Activated naive CD4-positive, alpha-beta T cell treated with anti-CD3 and anti-CD28 coated beads for 36 hours (primary cell): ENCODE measurements at regions not wholly inside any gene's neighbourhood (a gene's known extent, or its start where the extent isn't known, plus 50 kb on each side); places are given as distances from the start of the nearest gene placed in this dataset.

Experiments
- CTCF ChIA-PET: fragments of 350-600 bp; sonication (Branson Sonifier 250); formaldehyde crosslinking; loops from one replicate; lab custom pipeline; 2021; ENCODE audit warnings: antibody characterized with exemption; lab: Charles Lee
- DNase-seq: peaks from one replicate; pipeline ENCODE4 v3.0.0-alpha.2; 2020
- H3K27ac Mint-ChIP-seq: one replicate; pipeline ENCODE4 v1.8.0; 2021; ENCODE audit warnings: mild to moderate bottlenecking, mixed read lengths
- H3K27me3 Mint-ChIP-seq: one replicate; pipeline ENCODE4 v1.8.0; 2021; ENCODE audit warnings: low read depth, mixed read lengths
- H3K36me3 Mint-ChIP-seq: one replicate; pipeline ENCODE4 v1.8.0; 2021; ENCODE audit warnings: low read depth, mixed read lengths
- H3K4me1 Mint-ChIP-seq: one replicate; pipeline ENCODE4 v1.8.0; 2021; ENCODE audit warnings: low read depth, mixed read lengths
- H3K4me3 Mint-ChIP-seq: one replicate; pipeline ENCODE4 v1.8.0; 2021; ENCODE audit warnings: mild to moderate bottlenecking, moderate library complexity, mixed read lengths
- H3K9me3 Mint-ChIP-seq: one replicate; pipeline ENCODE4 v1.8.0; 2021; ENCODE audit warnings: mixed read lengths
- intact Hi-C: fragments of 100-400 bp; cut with micrococcal nuclease; formaldehyde crosslinking; loops from one replicate; pipeline ENCODE4 v1.15.1; 2023

GRCh38 chr19:29016353-29016752 lies 196.6 kb downstream of the UQCRFS1 start:
- no peak overlapping the region for H3K27ac Mint-ChIP-seq
- intact Hi-C loops = no loop called here
- H3K4me1 Mint-ChIP-seq = no peaks in the 10 kb centered on the region
- peaks cover 3% of the 10 kb centered on the region for H3K27me3 Mint-ChIP-seq
- H3K9me3 Mint-ChIP-seq = no peaks in the 10 kb centered on the region
- no peaks in the 10 kb centered on the region for H3K36me3 Mint-ChIP-seq
- DNase-seq = no peak
- CTCF ChIA-PET = no interaction called here
- H3K4me3 Mint-ChIP-seq = no peak overlapping the region

- no peaks in the 10 kb centered on the region for H3K9me3 Mint-ChIP-seq
- DNase-seq = no peak
- H3K27ac Mint-ChIP-seq = no peak overlapping the region
- CTCF ChIA-PET = no interaction called here
- intact Hi-C loops = no loop called here
- no peaks in the 10 kb centered on the region for H3K36me3 Mint-ChIP-seq
- H3K4me3 Mint-ChIP-seq = no peak overlapping the region
- H3K27me3 Mint-ChIP-seq = peaks cover 3% of the 10 kb centered on the region
- H3K4me1 Mint-ChIP-seq = no peaks in the 10 kb centered on the region
Measured at GRCh38 chr19:29015569-29015968, 197.4 kb downstream of the UQCRFS1 start.

GRCh38 chr19:29014857-29015436 lies 198.0 kb downstream of the UQCRFS1 start:
- Mint-ChIP-seq H3K4me1 (no peaks in the 10 kb centered on the region), H3K27ac (no peak overlapping the region), H3K27me3 (peaks cover 3% of the 10 kb centered on the region), H3K36me3 (no peaks in the 10 kb centered on the region), H3K9me3 (no peaks in the 10 kb centered on the region), H3K4me3 (no peak overlapping the region)
- intact Hi-C loops = no loop called here
- CTCF ChIA-PET = no interaction called here
- DNase-seq = no peak

GRCh38 chr19:29013988-29014387 lies 199.0 kb downstream of the UQCRFS1 start:
- Mint-ChIP-seq H3K4me3 (no peak overlapping the region), H3K27me3 (peaks cover 3% of the 10 kb centered on the region), H3K4me1 (no peaks in the 10 kb centered on the region), H3K36me3 (no peaks in the 10 kb centered on the region), H3K27ac (no peak overlapping the region), H3K9me3 (no peaks in the 10 kb centered on the region)
- CTCF ChIA-PET = interaction anchor here (1.2 kb wide), 1 partner anchor 21 kb away, joined by 3 read pairs; no protein-coding TSS in a partner anchor
- intact Hi-C loops = no loop called here
- DNase-seq = no peak

- Mint-ChIP-seq H3K27ac (no peak overlapping the region), H3K27me3 (peaks cover 3% of the 10 kb centered on the region), H3K9me3 (no peaks in the 10 kb centered on the region), H3K36me3 (no peaks in the 10 kb centered on the region), H3K4me1 (no peaks in the 10 kb centered on the region), H3K4me3 (no peak overlapping the region)
- intact Hi-C loops = no loop called here
- no peak for DNase-seq
- CTCF ChIA-PET = interaction anchor here (1.2 kb wide), 1 partner anchor 20 kb away, joined by 3 read pairs; no protein-coding TSS in a partner anchor
Measured at GRCh38 chr19:29013325-29013724, 199.6 kb downstream of the UQCRFS1 start.

GRCh38 chr19:29012457-29012856 lies 200.5 kb downstream of the UQCRFS1 start:
- Mint-ChIP-seq H3K4me1 (no peaks in the 10 kb centered on the region), H3K27ac (no peak overlapping the region), H3K36me3 (no peaks in the 10 kb centered on the region), H3K9me3 (no peaks in the 10 kb centered on the region), H3K27me3 (peaks cover 3% of the 10 kb centered on the region), H3K4me3 (no peak overlapping the region)
- intact Hi-C loops = no loop called here
- DNase-seq = no peak
- CTCF ChIA-PET = interaction anchor here (1.2 kb wide), 1 partner anchor 19 kb away, joined by 3 read pairs; no protein-coding TSS in a partner anchor

GRCh38 chr19:29010276-29010675 lies 202.7 kb downstream of the UQCRFS1 start:
- no peaks in the 10 kb centered on the region for H3K36me3 Mint-ChIP-seq
- CTCF ChIA-PET = no interaction called here
- no peak for DNase-seq
- no peak overlapping the region for H3K27ac Mint-ChIP-seq
- intact Hi-C loops = no loop called here
- H3K27me3 Mint-ChIP-seq = peaks cover 2% of the 10 kb centered on the region
- no peak overlapping the region for H3K4me3 Mint-ChIP-seq
- H3K9me3 Mint-ChIP-seq = no peaks in the 10 kb centered on the region
- H3K4me1 Mint-ChIP-seq = no peaks in the 10 kb centered on the region

- Mint-ChIP-seq H3K4me1 (no peaks in the 10 kb centered on the region), H3K4me3 (no peak overlapping the region), H3K27ac (no peak overlapping the region), H3K36me3 (no peaks in the 10 kb centered on the region), H3K27me3 (peaks cover 2% of the 10 kb centered on the region), H3K9me3 (no peaks in the 10 kb centered on the region)
- intact Hi-C loops = no loop called here
- no peak for DNase-seq
- CTCF ChIA-PET = no interaction called here
Measured at GRCh38 chr19:29006057-29006735, 206.8 kb downstream of the UQCRFS1 start.

- intact Hi-C loops = no loop called here
- no peak overlapping the region for H3K27ac Mint-ChIP-seq
- CTCF ChIA-PET = no interaction called here
- no peak for DNase-seq
- H3K9me3 Mint-ChIP-seq = no peaks in the 10 kb centered on the region
- H3K36me3 Mint-ChIP-seq = no peaks in the 10 kb centered on the region
- peaks cover 3% of the 10 kb centered on the region for H3K27me3 Mint-ChIP-seq
- H3K4me1 Mint-ChIP-seq = no peaks in the 10 kb centered on the region
- H3K4me3 Mint-ChIP-seq = no peak overlapping the region
Measured at GRCh38 chr19:29004796-29005195, 208.2 kb downstream of the UQCRFS1 start.

- Mint-ChIP-seq H3K9me3 (no peaks in the 10 kb centered on the region), H3K27ac (no peak overlapping the region), H3K27me3 (peaks cover 6% of the 10 kb centered on the region), H3K36me3 (no peaks in the 10 kb centered on the region), H3K4me1 (no peaks in the 10 kb centered on the region), H3K4me3 (no peak overlapping the region)
- no peak for DNase-seq
- CTCF ChIA-PET = no interaction called here
- intact Hi-C loops = no loop called here
Measured at GRCh38 chr19:29003641-29004409, 209.1 kb downstream of the UQCRFS1 start.

- intact Hi-C loops = no loop called here
- H3K27ac Mint-ChIP-seq = no peak overlapping the region
- DNase-seq = no peak
- no peaks in the 10 kb centered on the region for H3K36me3 Mint-ChIP-seq
- CTCF ChIA-PET = no interaction called here
- no peaks in the 10 kb centered on the region for H3K4me1 Mint-ChIP-seq
- H3K27me3 Mint-ChIP-seq = peaks cover 3% of the 10 kb centered on the region
- H3K4me3 Mint-ChIP-seq = no peak overlapping the region
- no peaks in the 10 kb centered on the region for H3K9me3 Mint-ChIP-seq
Measured at GRCh38 chr19:29002336-29002735, 210.6 kb downstream of the UQCRFS1 start.

GRCh38 chr19:29001597-29002245 lies 211.2 kb downstream of the UQCRFS1 start:
- Mint-ChIP-seq H3K9me3 (no peaks in the 10 kb centered on the region), H3K36me3 (no peaks in the 10 kb centered on the region), H3K27ac (no peak overlapping the region), H3K27me3 (peaks cover 3% of the 10 kb centered on the region), H3K4me1 (no peaks in the 10 kb centered on the region), H3K4me3 (no peak overlapping the region)
- intact Hi-C loops = no loop called here
- CTCF ChIA-PET = no interaction called here
- no peak for DNase-seq
